ENCODE measurements at regions not wholly inside any gene's neighbourhood (a gene's known extent, or its start where the extent isn't known, plus 50 kb on each side); places are given as distances from the start of the nearest gene placed in this dataset.

GRCh38 chr1:184911830-184912229, 62.5 kb downstream of the NIBAN1 start:
- no peak for TF ChIP-seq BHLHE40 (IDR thresholded peaks at IDR 0.05; ENCODE audit: borderline replicate concordance)
- no peak for TF ChIP-seq SP1 (IDR thresholded peaks at IDR 0.05)
- TF ChIP-seq HDGF (IDR thresholded peaks at IDR 0.05; ENCODE audit: borderline replicate concordance), result no peak
- peak; percentile 58; the same call in 1 of the 2 replicates for TF ChIP-seq PKNOX1 (IDR thresholded peaks at IDR 0.05)
- no peak for TF ChIP-seq FOXA1 (IDR thresholded peaks at IDR 0.05)
- no peak for TF ChIP-seq NFRKB (IDR thresholded peaks at IDR 0.05)
- no peak for TF ChIP-seq ARNT (IDR thresholded peaks at IDR 0.05)

Measured in HEK293T (cell line).